HTR-8/SVneo (cell line): ENCODE measurements at regions not wholly inside any gene's neighbourhood (a gene's known extent, or its start where the extent isn't known, plus 50 kb on each side); places are given as distances from the start of the nearest gene placed in this dataset.

ENCODE experiments used
- DNase-seq: peaks from one replicate; pipeline ENCODE4 v3.0.0; 2011; ENCODE audit warnings: low spot score, mixed read lengths; ENCODE audit not compliant: insufficient read length
- FAIRE-seq: peaks from 2 replicates; lab custom pipeline; 2011; peaks lifted over from hg19 to GRCh38; lab: Jason Lieb, UNC

DNA sequence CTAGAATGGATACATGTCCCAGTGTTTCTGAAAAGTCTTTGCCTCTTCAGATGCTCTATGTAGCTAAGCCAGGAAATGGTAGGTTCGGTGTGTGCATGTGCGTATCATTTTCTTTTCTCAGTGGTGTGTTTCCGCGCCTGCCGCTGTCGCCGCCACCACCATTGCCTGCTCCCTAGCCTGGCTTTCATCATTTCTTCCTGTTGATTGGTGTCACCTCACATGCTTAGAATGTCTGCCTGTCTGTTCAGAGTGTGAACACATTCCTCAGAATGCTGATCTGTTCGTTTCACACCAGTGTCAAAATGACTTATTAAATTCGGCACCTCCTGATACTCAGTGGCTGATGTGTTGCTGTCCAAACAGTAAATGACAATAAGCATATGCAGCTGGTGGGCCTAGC lies 255.2 kb upstream of the SPRED2 start:
- DNase-seq (no peak), FAIRE-seq (peak; percentile 72)

DNA sequence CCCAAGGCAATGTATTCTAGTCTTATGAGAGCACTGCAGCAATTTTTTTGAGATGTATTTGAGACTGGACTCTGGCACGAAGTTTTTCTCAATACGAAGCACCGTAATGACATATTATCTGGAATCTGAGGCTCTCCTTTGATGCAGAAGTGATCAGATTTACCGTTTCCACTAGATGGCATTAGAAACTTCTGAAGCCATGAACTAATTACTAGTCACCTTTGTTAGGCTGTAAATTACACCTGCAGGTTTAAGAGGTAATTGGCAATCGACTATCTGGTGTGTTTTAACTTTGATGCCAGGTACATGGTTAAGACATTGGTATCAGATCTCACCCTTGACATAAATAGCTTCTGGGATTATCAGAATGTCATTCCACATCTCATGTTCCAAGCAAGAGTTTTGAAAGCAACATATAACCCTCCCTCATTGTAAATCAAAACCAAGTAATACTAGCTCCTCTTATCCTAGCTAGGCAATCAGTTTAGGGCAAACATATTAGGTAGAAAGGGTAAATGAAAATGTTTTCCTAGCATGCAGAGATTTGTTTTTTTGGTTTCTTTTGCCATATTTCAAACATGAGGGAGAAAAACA lies 254.6 kb upstream of the SPRED2 start:
- no peak for DNase-seq
- peak; percentile 9 for FAIRE-seq

DNA sequence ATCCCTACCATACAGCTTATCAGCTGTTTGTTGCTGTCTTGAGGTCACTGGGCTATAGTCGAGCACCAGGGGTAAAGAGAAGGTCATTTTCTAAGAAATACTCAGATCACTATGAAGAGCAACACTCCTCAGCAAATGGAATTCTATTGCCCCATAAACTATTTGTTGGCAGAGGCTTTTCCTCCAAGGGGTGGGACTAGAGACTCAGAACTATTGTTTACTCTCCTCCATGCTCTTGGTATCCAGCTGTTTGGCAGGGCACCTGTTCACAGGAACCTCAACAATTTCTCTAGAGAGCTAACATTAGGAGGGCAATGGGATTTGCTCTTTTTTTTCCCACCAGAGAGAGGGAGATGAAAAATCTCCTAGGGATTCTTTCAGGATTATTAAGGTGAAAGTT lies 249.1 kb upstream of the SPRED2 start:
- no peak for DNase-seq
- no peak for FAIRE-seq

DNA sequence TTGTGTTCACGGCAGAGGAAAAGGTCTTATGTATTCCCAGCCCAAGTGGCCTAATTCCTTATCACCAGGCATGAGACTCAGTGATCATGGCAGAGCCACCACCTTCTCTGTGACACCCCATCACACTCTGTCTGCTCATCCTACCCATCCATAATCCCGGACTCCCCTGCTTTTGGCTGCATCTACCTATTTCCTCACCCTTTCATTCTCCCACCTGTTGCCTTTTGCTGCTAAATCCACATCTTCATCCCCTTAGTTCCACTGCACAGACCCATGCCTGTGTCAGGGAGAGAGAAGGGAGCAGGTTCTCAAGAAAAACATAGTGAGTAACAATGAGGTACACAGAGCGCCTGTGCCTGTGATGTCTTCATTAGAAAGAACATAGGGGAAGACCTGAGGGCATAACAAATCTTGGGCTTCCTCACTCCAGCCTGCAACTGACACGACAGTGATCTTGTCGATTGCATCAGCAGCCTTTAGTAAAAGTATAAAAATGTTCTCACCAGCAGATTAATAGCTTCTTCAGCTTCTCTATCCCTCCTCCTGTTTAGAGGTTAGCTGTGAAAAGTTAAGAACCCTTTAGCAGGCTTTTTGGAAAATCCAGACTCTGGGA lies 246.5 kb upstream of the SPRED2 start:
- DNase-seq = no peak
- FAIRE-seq = no peak

DNA sequence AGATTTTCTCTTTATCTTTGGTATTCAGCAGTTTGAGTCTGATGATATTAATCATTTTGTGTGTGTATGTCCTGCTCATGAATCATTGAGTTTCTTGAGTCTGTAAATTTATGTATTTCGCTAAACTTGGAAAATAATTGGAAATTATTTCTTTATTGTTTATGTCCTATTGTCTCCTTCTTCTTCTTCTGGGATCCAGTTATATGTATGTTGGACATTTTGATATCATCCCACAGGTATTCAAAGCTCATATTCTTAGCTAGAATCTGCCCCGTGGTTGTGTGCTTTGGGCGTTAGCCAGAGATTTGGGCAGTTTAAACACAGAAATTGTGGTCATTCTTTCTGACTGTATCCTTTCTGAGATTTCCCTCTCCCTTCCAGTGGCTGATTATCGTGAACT lies 243.0 kb upstream of the SPRED2 start:
- DNase-seq = no peak
- no peak for FAIRE-seq

DNA sequence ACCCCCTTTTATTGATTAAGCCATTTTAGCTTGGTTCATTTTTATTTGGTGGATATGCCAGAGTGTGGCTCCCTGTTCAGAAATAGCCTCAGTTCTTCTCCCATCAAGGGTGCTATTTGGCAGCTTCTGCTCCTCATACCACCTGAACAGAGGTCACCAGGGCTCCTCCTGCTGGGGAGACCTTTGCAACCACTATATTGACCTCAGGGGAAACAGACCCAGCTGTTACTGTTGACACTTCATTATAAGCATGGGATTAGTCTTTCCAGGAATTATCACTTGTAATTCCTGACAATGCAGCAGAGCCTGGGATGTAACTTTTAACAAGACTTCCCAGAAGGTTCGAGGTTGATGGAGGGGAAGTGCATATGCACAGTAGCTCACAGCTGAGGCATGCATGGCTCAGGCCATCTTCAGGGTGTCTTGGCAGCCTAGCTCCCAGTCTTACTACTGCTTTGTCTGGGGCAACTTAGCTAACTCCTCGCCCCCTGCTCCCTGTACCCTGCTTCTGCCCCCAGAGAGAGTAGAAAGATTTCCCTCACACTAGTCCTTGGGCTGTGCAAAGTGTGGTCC lies 239.4 kb upstream of the SPRED2 start:
- no peak for DNase-seq
- FAIRE-seq = no peak

DNA sequence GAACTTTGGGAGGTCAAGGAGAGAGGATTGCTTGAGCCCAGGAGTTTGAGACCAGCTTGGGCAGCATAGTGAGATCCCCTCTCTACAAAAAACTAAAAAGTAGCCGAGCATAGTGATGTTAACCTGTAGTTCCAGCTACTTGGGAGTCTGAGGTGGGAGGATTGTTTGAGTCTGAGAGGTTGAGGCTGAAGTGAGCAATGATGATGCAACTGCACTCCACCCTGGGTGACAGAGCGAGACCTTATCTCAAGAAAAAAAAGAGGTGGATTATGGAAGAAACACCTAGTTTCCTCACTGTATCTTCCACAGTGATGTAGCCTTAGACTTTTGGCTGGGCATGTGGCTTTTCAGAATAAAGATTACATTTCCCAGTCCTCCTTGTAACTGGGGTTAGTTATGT lies 237.2 kb upstream of the SPRED2 start:
- no peak for FAIRE-seq
- no peak for DNase-seq

DNA sequence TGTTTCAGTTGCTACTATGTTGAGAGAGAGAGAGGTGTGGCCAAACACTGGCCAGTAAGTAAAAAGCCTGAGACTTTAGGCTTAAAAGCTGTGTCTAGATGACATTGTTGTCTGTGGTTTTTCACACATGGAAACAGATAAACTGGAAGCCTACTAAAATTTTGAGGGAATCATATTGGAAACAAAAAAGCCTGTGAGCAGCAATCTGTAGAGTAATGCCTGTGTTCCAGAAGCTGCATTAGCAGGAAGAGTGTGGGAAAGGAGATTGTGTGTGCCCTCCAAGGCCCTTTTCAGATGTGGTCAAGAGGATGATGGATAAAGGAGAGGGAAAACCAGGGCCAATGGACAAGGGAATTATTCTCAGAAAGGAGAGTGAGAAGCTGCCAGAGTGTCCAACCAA lies 236.3 kb upstream of the SPRED2 start:
- FAIRE-seq = no peak
- DNase-seq = no peak

DNA sequence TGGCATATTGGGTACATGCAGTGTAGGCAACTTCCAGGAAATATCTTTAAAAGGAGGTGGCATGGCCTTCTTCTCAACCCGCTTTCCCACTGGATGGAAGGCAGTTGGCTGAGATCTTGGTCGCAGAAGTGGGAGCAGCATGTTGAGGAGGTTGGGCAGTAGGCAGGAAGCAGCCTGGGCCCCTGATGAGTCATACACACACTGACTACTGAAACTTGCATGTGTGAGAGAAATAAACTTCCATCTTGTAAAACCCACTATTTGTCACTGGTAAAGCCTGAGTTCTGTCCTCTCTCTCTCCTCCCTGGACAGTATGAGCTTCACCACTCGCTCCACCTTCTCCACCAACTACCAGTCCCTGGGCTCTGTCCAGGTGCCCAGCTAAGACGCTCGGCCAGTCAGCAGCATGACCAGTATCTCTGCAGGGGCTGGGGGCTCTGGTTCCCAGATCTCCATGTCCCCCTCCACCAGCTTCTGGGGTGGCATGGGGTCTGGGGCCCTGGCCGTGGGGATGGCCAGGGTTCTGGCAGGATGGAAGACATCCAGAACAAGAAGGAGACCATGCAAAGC lies 233.8 kb upstream of the SPRED2 start:
- FAIRE-seq (no peak), DNase-seq (peak; percentile 45)

DNA sequence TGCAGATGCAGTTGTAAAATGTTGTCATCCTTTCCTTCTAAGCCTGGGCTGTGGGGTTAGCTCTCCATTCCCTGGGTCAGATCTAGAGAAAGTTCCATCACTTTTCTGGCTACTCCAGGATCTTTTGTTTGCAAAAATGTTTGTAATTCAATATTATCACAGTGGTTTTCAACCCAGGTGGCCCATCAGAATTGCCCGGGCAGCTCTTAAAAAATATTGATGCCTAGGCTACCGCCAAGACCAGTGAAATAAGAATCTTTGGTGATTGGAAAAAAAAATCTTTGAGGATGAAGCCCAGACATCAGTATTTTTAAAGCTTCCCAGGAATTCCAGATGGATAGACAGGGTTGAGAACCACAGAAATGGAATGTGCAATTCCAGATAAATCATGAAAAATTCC lies 232.5 kb upstream of the SPRED2 start:
- no peak for DNase-seq
- FAIRE-seq = no peak

DNA sequence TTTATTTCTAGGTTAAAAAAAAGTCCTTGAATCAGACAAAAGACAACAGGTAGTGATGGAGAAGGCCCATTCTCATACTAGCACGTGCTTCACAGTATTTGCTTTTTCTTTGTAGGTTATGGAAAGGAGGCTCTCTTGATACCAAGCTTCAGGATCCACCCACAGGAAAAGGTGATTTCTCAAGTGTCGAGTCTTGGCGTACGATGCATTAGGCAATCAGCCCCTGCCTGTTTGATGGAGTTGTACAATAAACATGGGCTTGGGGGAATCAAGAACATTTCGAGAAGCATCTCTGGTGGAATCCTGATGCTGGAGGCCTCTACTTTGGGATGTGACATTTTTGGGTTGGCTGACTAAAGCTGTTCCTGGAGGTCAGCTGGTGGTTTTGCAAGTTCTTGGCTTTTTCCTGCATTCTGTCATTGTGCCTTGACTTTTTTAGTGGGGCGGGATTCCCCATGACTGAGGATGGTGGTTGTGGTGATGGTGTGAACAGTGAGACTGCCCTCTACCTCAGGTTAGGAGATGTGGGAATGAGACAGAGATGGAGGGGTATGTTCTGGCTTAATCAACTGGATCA lies 231.5 kb upstream of the SPRED2 start:
- no peak for FAIRE-seq
- no peak for DNase-seq

DNA sequence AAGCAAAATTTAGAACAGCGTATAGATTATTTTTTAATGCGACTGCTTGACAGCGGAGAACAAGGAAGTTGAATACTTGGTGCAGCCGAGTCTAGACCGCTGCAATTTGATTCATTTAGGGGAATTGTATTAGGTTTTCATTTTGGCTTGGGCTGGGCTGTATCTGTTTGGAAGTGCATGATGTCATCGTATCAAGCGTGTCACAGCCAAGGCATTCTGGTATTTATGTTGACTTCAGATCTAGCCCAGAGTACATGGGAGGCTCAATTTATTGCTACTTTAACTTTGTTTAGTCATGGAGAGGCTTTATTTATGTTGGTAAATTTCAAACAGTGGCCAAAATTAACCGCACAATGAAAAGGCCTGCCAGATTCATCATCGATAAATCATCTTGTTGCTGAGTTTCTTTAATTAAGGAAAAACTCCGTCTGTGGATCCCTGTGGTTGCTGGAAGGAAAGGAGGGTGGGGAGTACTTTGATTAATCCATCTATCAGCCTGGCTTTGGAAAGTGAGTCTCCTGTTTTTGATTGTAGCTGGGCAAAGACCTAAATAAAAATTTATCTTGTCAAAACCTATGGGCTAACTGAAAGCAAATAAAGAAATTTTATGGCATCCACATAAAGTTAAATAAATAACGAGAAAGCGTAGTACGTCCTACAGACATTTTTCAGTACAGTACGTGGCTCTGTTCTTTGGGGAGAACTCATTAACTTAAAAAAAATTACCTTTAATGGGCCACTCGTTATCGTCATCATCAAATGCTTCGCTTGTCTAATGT lies 230.4 kb upstream of the SPRED2 start:
- peak; percentile 60 for DNase-seq
- FAIRE-seq = no peak

DNA sequence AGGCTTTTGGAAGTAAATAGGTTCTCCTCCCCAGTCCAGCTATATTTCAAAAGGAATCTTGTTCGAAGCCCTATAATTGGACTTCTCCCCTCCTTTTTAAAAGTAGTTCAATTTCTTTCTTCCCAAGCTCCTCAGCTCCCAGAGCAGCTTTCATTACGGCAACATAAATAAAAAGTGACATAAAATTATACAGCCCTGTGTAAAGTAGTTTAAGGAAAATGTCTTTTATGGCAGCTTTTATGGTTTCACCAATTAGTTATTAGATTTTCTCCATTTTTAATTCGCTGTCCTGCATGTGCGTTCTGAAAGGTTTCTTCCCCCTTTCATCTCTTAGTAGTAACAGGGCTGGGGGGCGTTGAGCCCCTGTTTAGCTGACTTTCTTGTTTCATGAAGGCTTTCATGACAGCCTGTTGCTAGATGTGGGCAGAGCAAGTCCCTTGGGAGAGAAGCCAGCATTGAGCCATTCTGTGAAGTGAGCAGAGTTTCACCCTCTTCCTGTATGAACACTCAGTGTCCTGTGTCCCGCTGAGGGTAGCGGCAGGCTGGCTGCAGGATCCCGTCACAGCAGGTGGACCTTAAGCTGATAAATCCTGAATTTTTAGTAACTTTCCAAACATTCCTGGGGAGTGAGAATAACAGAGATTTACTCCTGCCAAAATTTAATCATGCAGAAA lies 229.7 kb upstream of the SPRED2 start:
- no peak for FAIRE-seq
- no peak for DNase-seq

DNA sequence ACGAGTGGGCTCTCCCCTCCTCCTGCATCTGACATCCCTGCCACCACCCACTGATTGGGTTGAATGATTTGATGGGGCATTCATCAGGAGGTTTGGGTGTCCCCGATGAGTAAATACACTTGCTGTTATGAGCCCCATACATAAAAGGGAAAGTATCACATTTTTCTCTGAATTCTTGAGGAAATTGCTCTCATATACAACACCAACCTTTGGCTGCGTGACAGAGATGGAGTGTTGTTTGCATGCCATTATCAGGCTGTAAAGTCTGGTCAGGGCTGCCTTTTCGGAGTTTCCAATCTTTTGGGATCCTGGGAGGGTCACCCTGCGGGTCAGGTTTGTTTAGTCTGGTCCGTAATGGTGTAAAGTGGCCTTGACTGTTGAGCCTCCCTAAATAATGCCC lies 227.9 kb upstream of the SPRED2 start:
- DNase-seq (no peak), FAIRE-seq (no peak)

DNA sequence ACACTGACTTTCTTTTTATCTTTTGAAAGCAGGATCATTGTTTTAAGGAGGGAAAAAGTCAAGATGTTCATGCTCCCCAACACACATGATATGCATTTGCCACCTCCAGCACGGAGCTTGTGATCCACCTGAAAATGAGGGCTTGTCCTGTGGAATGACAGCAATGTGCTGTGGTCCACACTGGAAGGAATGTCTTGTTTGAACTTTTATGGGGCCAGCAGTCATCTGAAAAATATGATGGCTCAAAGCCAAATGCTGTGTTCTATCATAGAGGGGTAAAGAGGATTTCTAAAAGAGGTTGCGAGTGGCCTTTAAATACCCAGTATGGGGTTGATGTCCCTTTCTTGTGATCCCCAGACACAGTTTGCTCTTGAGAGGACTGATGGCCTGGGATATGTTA lies 226.5 kb upstream of the SPRED2 start:
- FAIRE-seq (peak; percentile 84), DNase-seq (peak; percentile 53)

DNA sequence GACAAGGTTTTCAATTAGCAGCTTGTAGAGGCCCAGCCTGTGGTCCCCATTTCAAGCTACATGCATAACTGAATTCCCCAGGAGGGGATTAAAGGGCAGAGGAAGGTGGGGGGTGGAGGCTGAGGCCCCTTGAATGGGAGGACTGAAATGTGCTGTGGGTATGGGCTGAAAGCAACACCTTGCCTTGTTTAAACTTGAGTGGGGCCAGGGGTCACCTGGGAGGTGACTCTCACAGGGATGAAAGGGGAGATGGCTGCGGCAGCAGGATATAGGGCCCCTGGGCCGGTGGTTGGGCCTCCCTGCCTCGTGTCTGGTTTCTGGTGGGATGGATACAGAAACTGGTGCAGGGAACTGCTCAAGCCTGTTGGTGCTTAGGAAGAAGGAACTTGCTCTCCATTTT lies 225.9 kb upstream of the SPRED2 start:
- DNase-seq (no peak), FAIRE-seq (no peak)

DNA sequence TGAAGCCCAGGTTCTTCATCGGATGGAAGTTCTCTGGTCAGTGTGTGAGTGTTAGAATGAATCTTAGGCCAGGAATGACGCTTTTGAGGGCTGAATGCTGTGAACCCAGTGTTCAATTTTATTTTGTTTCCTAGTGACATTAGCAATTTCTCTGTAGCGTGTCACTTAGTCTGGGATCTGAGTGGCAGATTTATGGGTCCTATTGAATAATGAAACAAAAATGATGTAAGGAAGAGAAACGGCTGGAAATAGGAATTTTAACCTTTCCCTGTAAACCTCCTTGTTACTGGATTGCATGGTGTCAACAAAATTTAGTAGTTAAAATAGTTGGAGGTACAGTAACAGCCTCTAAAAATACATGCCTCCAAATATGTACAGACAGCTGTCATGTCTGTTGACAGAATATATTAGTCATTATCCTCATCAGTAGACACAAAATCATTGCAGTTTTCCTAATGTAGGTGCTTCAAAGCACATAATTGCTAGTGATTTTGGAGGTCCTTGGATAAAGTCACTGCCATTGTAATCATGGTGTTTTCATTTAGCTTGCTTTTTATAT lies 223.8 kb upstream of the SPRED2 start:
- no peak for DNase-seq
- no peak for FAIRE-seq

DNA sequence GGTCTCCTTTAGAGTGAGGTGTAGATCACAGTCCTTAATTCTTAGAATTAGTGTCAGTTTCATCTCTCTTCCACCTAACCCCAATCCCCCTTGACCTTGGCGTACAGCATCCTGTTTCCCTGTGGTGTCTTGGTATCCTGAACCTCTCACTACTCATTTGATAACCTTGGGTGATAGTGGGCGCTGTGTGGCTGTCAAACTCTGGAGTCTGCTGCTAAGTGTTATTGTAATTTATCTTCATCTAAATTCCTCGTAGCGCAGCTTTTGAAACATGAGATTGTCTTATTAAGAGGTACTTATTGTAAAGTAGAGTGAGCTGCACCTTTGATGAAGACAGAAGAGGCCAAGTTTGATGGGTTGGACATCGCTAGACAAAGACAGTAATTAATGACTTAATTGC lies 222.6 kb upstream of the SPRED2 start:
- peak; percentile 4 for FAIRE-seq

DNA sequence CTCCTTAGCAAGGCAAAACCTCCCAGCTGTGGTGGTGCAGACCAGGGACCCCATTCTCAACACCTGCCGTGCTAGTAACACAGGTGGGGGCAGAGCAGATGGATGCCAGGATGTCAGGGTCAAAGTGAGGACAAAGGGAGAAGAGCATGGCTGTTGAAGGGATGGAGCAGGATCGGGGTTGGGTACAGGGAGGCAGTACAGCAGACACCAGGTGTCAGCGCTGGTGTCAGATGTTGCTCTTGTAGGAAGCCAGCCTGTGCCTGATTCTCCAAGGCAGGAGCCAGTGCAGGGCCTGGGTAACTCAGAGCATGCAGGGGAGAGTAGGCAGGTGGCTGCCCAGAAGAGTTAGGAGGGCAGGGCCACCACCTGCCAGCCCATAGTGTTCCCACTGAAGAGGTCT lies 222.1 kb upstream of the SPRED2 start:
- no peak for FAIRE-seq
- no peak for DNase-seq

More for the DNA sequence above, 222.6 kb upstream of the SPRED2 start:
- DNase-seq = no peak

DNA sequence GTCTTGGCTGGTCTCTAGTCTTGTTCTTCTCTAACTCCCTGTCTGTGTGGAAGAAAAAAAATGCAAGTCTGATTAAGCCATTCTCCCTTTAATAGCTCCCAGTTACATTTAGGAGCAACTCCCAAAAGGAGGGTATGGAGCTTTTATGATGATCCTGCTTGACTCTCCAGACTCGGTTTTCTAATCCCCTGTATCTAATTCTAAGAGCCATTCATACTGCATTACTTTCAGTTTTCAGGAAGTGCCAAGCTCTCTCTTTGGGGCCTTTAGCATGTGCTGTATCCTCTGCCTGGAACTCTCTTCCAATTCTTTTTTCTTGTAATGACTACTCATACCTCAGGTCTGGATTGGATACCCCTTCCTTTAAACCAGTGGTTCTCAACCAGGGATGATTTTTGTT lies 219.7 kb upstream of the SPRED2 start:
- no peak for FAIRE-seq
- no peak for DNase-seq
